ENCODE measurements at regions not wholly inside any gene's neighbourhood (a gene's known extent, or its start where the extent isn't known, plus 50 kb on each side); places are given as distances from the start of the nearest gene placed in this dataset.

DNA sequence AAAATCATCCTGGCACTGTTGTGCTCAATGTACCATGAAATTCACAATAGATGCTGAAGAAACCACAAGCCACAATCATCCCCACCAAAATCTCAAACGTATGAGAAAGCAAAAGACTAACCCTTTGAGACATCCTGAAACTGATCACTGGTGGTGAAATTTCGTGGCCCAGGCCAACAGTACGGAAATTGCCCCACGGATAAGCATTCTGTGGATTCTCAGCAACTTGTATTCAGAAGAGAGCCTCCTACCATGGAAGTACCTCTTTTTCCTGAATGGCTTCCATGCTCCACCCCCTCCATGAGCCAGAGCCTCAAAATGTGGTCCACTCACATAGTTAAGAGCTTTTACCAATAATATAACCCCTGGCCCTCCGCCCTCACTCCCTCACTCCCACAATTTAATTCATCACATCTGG, 163.9 kb upstream of the AUTS2 start:
- Histone ChIP-seq H3K4me3 (no peak overlapping the region), H3K9me3 (no peaks in the 10 kb centered on the region), H3K27me3 (no peaks in the 10 kb centered on the region), H3K4me1 (peaks cover 5 to 50% (median 17%) of the 10 kb centered on the region in 3 donors), H3K27ac (no peak overlapping the region), H3K36me3 (no peaks in the 10 kb centered on the region)
- TF ChIP-seq POLR2A (IDR thresholded peaks at IDR 0.05) (no peak), CTCF (IDR thresholded peaks at IDR 0.05) (no peak), EP300 (IDR thresholded peaks at IDR 0.05) (no peak), POLR2AphosphoS5 (IDR thresholded peaks at IDR 0.05) (no peak)
- 82 to 86% methylated on average over 4 to 5 of the region's 5 CpGs for WGBS, 2 donors (ENCODE audit: low coverage in 1 of 2)
- ATAC-seq, result no peak

DNA sequence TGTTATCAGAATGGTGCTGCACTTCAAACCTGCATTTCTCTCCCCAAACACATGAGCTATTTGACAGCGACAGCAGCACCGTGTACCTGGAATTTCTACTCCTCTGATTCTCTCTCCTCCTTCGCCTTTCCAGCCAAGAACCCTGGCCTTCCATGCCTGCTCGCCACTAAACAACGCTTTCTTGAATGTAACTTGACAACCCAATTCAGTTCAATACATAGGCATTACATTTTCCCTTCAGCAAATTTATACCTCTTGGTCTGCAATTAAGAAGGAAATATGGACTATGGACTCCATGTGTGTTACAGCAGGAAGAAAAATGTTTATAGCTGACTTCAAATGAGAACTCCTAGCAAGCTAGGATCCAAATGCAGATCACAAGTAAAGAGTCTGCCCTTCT, 162.6 kb upstream of the AUTS2 start:
- 96% methylated on average over 4 of the region's 5 CpGs for whole genome bisulfite sequencing, 2 donors (ENCODE audit: low coverage in 1 of 2)
- H3K4me3 ChIP-seq, result no peak overlapping the region
- peaks cover 5 to 37% (median 6%) of the 10 kb centered on the region in 3 donors for H3K4me1 ChIP-seq

DNA sequence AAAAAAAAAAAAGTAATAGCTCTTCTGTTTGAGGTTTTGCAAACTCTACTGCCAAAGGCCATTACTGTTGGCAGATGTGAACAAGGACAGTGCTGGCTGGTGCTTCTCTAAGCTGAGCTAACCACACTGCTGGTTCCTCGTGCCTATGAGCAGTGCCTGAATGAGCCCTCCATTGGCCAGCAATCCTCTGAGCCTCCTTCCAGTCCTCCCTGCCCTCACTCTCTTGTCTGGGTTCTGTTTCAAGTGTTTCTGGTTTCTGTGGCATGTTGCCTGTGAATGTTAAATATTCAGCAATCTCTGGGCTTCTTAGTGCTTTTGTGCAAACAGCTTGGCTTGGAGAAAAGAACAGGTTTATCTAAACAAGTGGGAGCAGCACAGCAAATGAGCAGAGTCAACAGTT, 161.3 kb upstream of the AUTS2 start:
- Histone ChIP-seq H3K4me1 (peaks cover 5 to 29% (median 6%) of the 10 kb centered on the region in 3 donors), H3K27ac (peak overlapping the region in 1 of 4 donors; percentile 26), H3K9me3 (no peaks in the 10 kb centered on the region), H3K27me3 (no peaks in the 10 kb centered on the region), H3K4me3 (no peak overlapping the region), H3K36me3 (no peaks in the 10 kb centered on the region)
- WGBS, 2 donors (ENCODE audit: low coverage in 1 of 2), result 0 to 36% methylated on average over 1 of the region's 1 CpG
- TF ChIP-seq POLR2AphosphoS5 (IDR thresholded peaks at IDR 0.05) (no peak), POLR2A (IDR thresholded peaks at IDR 0.05) (no peak)
- peak; percentile 63 for ATAC-seq

More for the DNA sequence above, 162.6 kb upstream of the AUTS2 start:
- H3K27ac ChIP-seq, result no peak overlapping the region
- ATAC-seq, result no peak
- H3K27me3 ChIP-seq, result no peaks in the 10 kb centered on the region
- H3K36me3 ChIP-seq, result no peaks in the 10 kb centered on the region
- no peak for TF ChIP-seq POLR2AphosphoS5 (IDR thresholded peaks at IDR 0.05)
- no peak for TF ChIP-seq EP300 (IDR thresholded peaks at IDR 0.05)
- no peak for TF ChIP-seq CTCF (IDR thresholded peaks at IDR 0.05)
- no peak for TF ChIP-seq POLR2A (IDR thresholded peaks at IDR 0.05)
- no peaks in the 10 kb centered on the region for H3K9me3 ChIP-seq

GRCh38 chr7:69438584-69439412, 159.5 kb upstream of the AUTS2 start:
- peaks cover 5 to 29% (median 6%) of the 10 kb centered on the region in 3 donors for H3K4me1 ChIP-seq
- WGBS, 2 donors (ENCODE audit: low coverage in 1 of 2), result 11 to 60% methylated on average over 4 of the region's 16 CpGs
- H3K36me3 ChIP-seq, result no peaks in the 10 kb centered on the region
- TF ChIP-seq CTCF (IDR thresholded peaks at IDR 0.05) (peak in 1 of 4 experiments; percentile 3), EP300 (IDR thresholded peaks at IDR 0.05) (no peak)
- no peak overlapping the region for H3K4me3 ChIP-seq
- peak overlapping the region; percentile 21 to 73 (median 52) for H3K27ac ChIP-seq
- ATAC-seq, result peak; percentile 66
- H3K27me3 ChIP-seq, result no peaks in the 10 kb centered on the region
- no peaks in the 10 kb centered on the region for H3K9me3 ChIP-seq

- no peak overlapping the region for H3K4me3 ChIP-seq
- no peak for TF ChIP-seq CTCF (IDR thresholded peaks at IDR 0.05)
- no peak for TF ChIP-seq POLR2A (IDR thresholded peaks at IDR 0.05)
- no peak for TF ChIP-seq POLR2AphosphoS5 (IDR thresholded peaks at IDR 0.05)
- no peak for TF ChIP-seq EP300 (IDR thresholded peaks at IDR 0.05)
- WGBS, 2 donors (ENCODE audit: low coverage in 1 of 2), result 20 to 36% methylated on average over 1 of the region's 1 CpG
- H3K27ac ChIP-seq, result peak overlapping the region in 1 of 4 donors; percentile 73
- peaks cover 5 to 29% (median 6%) of the 10 kb centered on the region in 3 donors for H3K4me1 ChIP-seq
- no peaks in the 10 kb centered on the region for H3K9me3 ChIP-seq
- H3K27me3 ChIP-seq, result no peaks in the 10 kb centered on the region
- no peak for ATAC-seq
- H3K36me3 ChIP-seq, result no peaks in the 10 kb centered on the region
Observed at GRCh38 chr7:69439636-69440325, 158.5 kb upstream of the AUTS2 start.

All from gastroesophageal sphincter (tissue), 4 donors.